PC-3 (cell line): ENCODE measurements at regions not wholly inside any gene's neighbourhood (a gene's known extent, or its start where the extent isn't known, plus 50 kb on each side); places are given as distances from the start of the nearest gene placed in this dataset.

ENCODE experiments used
- ATAC-seq: fragments of 200-7000 bp; cut with Tn5 transposase; 2 replicates; pipeline ENCODE4 v1.9.1; 2020; ENCODE audit warnings: mild to moderate bottlenecking, moderate library complexity
- BruUV-seq: library from RNA; stranded (reverse); fragments of 400-500 nt; replicated peaks from 2 replicates; lab custom pipeline; 2021; lab: Mats Ljungman, UMichigan
- CTCF ChIA-PET: fragments of 300-600 bp; sonication (Branson Sonifier 250); formaldehyde crosslinking; loops from one replicate; lab custom pipeline; 2022; ENCODE audit warnings: antibody characterized with exemption; lab: Charles Lee
- POLR2A ChIA-PET: fragments of 300-600 bp; sonication (Branson Sonifier 250); formaldehyde crosslinking; loops from one replicate; lab custom pipeline; 2022; ENCODE audit warnings: antibody characterized with exemption; ENCODE audit not compliant: unreplicated experiment; lab: Charles Lee
- DNase-seq: peaks from one replicate; pipeline ENCODE4 v3.0.0-alpha.2; 2015
- H2AFZ ChIP-seq: fragments of 300-600 bp; sonication (generic); 2 replicates; pipeline ENCODE4 v1.6.0; 2016; ENCODE audit warnings: antibody characterized with exemption, low read length
- H3F3A ChIP-seq: fragments of 300-600 bp; sonication (generic); one replicate; pipeline ENCODE4 v1.6.0; 2017; ENCODE audit warnings: antibody characterized with exemption, low read length, control low read depth, mild to moderate bottlenecking; ENCODE audit not compliant: unreplicated experiment
- H3K27ac ChIP-seq: fragments of 300-600 bp; sonication (generic); 2 replicates; pipeline ENCODE4 v1.5.1; 2016; ENCODE audit warnings: mild to moderate bottlenecking, low read length
- H3K27me3 ChIP-seq: fragments of 300-600 bp; sonication (generic); 2 replicates; pipeline ENCODE4 v1.6.1; 2016; ENCODE audit warnings: low read length, mixed read lengths
- H3K36me3 ChIP-seq: fragments of 300-600 bp; sonication (generic); 2 replicates; pipeline ENCODE4 v1.6.1; 2016; ENCODE audit warnings: low read depth, mixed run types, low read length, mixed read lengths
- H3K4me1 ChIP-seq: fragments of 300-600 bp; sonication (generic); 2 replicates; pipeline ENCODE4 v1.5.1; 2016; ENCODE audit warnings: low read length; ENCODE audit not compliant: insufficient read depth
- H3K4me2 ChIP-seq: fragments of 300-600 bp; sonication (generic); 2 replicates; pipeline ENCODE4 v1.6.0; 2016; ENCODE audit warnings: low read length
- H3K4me3 ChIP-seq: fragments of 300-600 bp; sonication (generic); 2 replicates; pipeline ENCODE4 v1.5.1; 2016; ENCODE audit warnings: mild to moderate bottlenecking, low read length, mixed read lengths
- H3K79me2 ChIP-seq: fragments of 300-600 bp; sonication (generic); 2 replicates; pipeline ENCODE4 v1.6.1; 2017; ENCODE audit warnings: low read length, mixed read lengths
- H3K9ac ChIP-seq: fragments of 300-600 bp; sonication (generic); 2 replicates; pipeline ENCODE4 v1.6.0; 2016; ENCODE audit warnings: mild to moderate bottlenecking, low read length
- H3K9me2 ChIP-seq: fragments of 300-600 bp; sonication (generic); replicated peaks from 2 replicates; pipeline ENCODE4 v1.6.1; 2016; ENCODE audit warnings: mixed run types, low read length, mixed read lengths
- H3K9me3 ChIP-seq: fragments of 300-600 bp; sonication (generic); 2 replicates; pipeline ENCODE4 v1.6.1; 2016; ENCODE audit warnings: low read length, mixed read lengths
- H4K20me1 ChIP-seq: fragments of 300-600 bp; sonication (generic); 2 replicates; pipeline ENCODE4 v1.6.1; 2016; ENCODE audit warnings: low read length, mixed read lengths
- EZH2 ChIP-seq: fragments of 300-600 bp; sonication (generic); IDR thresholded peaks from one replicate; pipeline ENCODE4 v1.6.1; 2017; ENCODE audit warnings: antibody characterized with exemption, mild to moderate bottlenecking, low read length; ENCODE audit not compliant: unreplicated experiment
- EZH2phosphoT487 ChIP-seq: fragments of 300-600 bp; sonication (generic); IDR thresholded peaks from 2 replicates; pipeline ENCODE4 v1.6.1; 2018; ENCODE audit warnings: mild to moderate bottlenecking, antibody characterized with exemption, low read length, borderline replicate concordance
- intact Hi-C: fragments of 100-400 bp; cut with micrococcal nuclease; formaldehyde crosslinking; loops from 2 replicates; pipeline ENCODE4 v1.9.0; 2023
- TF ChIP-seq, protein P1 (sequence below): fragments of 300-600 bp; sonication (generic); conservative IDR thresholded peaks from 2 replicates; pipeline ENCODE4 v1.5.1; 2017; ENCODE audit warnings: antibody characterized with exemption, low read depth, mild to moderate bottlenecking, low read length

DNA sequence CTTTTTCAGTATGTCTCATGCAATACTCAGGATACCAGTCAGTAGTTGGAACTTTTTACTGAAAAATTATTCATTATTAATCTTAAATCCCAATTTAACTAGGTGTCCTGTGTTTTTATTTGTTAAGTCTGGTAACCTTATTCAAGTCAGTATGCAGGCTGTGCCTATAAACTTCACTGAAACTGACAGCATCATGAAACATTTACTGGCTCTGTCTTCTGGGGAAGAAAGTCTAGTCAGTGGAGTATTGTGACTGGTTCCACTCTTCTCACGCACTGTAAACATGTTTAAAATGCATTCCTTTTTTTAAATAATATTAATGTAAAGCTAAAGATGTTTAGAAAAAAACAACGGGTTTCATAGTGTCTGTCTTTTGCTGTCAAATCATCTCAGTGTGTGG lies 739.7 kb downstream of the LTN1 start:
- H3K4me3 ChIP-seq: no peak overlapping the region
- no TSS peak for BruUV-seq
- H3K79me2 ChIP-seq: no peaks in the 10 kb centered on the region
- H3K4me2 ChIP-seq: no peak overlapping the region
- H3K27ac ChIP-seq: no peak overlapping the region
- no peaks in the 10 kb centered on the region for H4K20me1 ChIP-seq
- intact Hi-C loops: no loop called here
- H3K9me3 ChIP-seq: no peaks in the 10 kb centered on the region
- ATAC-seq: peak; percentile 63
- H3K36me3 ChIP-seq: no peaks in the 10 kb centered on the region
- H3K9me2 ChIP-seq: no peaks in the 10 kb centered on the region
- ChIA-PET POLR2A (interaction anchor here (0.5 kb wide), 1 partner anchor 56 kb away, joined by 3 read pairs; no protein-coding TSS in a partner anchor), CTCF (no interaction called here)
- peaks cover 17% of the 10 kb centered on the region for H3K4me1 ChIP-seq
- H3K27me3 ChIP-seq: no peaks in the 10 kb centered on the region
- no peak overlapping the region for H2AFZ ChIP-seq
- no peak for DNase-seq
- no peak overlapping the region for H3K9ac ChIP-seq
- no peaks in the 10 kb centered on the region for H3F3A ChIP-seq
- TF ChIP-seq, protein P1, sequence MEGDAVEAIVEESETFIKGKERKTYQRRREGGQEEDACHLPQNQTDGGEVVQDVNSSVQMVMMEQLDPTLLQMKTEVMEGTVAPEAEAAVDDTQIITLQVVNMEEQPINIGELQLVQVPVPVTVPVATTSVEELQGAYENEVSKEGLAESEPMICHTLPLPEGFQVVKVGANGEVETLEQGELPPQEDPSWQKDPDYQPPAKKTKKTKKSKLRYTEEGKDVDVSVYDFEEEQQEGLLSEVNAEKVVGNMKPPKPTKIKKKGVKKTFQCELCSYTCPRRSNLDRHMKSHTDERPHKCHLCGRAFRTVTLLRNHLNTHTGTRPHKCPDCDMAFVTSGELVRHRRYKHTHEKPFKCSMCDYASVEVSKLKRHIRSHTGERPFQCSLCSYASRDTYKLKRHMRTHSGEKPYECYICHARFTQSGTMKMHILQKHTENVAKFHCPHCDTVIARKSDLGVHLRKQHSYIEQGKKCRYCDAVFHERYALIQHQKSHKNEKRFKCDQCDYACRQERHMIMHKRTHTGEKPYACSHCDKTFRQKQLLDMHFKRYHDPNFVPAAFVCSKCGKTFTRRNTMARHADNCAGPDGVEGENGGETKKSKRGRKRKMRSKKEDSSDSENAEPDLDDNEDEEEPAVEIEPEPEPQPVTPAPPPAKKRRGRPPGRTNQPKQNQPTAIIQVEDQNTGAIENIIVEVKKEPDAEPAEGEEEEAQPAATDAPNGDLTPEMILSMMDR: no peak
- TF ChIP-seq EZH2 (no peak), EZH2phosphoT487 (no peak)

DNA sequence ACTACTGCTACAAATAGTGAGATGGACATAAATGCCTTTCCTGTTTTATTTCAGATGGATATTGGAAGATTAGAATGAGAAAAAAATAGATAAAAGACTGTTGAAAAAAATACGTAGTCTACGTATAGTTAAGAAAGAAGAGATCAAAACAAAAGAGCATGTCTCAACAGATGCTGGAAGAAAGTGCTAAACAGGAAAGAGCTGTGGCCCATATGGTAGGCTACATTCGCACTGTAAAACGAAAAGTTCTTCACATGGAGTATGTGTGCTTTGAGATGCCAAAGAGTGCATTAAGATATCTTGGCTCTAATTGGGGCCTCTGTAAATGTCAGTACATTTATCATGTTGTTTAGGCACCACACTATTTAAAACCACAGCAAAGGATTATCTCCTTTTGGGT lies 741.7 kb downstream of the LTN1 start:
- H3F3A ChIP-seq: no peaks in the 10 kb centered on the region
- H3K27me3 ChIP-seq: no peaks in the 10 kb centered on the region
- H3K4me2 ChIP-seq: no peak overlapping the region
- no peaks in the 10 kb centered on the region for H3K36me3 ChIP-seq
- ATAC-seq: no peak
- no TSS peak for BruUV-seq
- H3K4me3 ChIP-seq: no peak overlapping the region
- H3K9me3 ChIP-seq: no peaks in the 10 kb centered on the region
- POLR2A ChIA-PET: no interaction called here
- DNase-seq: no peak
- H3K9ac ChIP-seq: no peak overlapping the region
- no peak overlapping the region for H2AFZ ChIP-seq
- no peaks in the 10 kb centered on the region for H3K79me2 ChIP-seq
- no peaks in the 10 kb centered on the region for H4K20me1 ChIP-seq
- TF ChIP-seq EZH2 (no peak), EZH2phosphoT487 (no peak)
- TF ChIP-seq, protein P1: no peak
- peaks cover 25% of the 10 kb centered on the region for H3K4me1 ChIP-seq
- no peaks in the 10 kb centered on the region for H3K9me2 ChIP-seq
- CTCF ChIA-PET: interaction anchor here (0.7 kb wide), 1 partner anchor 18 kb away, joined by 3 read pairs; no protein-coding TSS in a partner anchor
- no peak overlapping the region for H3K27ac ChIP-seq
- intact Hi-C loops: no loop called here

- H3K4me2 ChIP-seq: peak overlapping the region; percentile 3; the same call in 1 of the 2 replicates
- H3F3A ChIP-seq: no peaks in the 10 kb centered on the region
- no peaks in the 10 kb centered on the region for H3K79me2 ChIP-seq
- peaks cover 12% of the 10 kb centered on the region; the same call in 1 of the 2 replicates for H3K4me1 ChIP-seq
- no TSS peak for BruUV-seq
- POLR2A ChIA-PET: interaction anchor here (0.6 kb wide), 1 partner anchor 511 kb away, joined by 3 read pairs; no protein-coding TSS in a partner anchor
- no peaks in the 10 kb centered on the region for H3K9me3 ChIP-seq
- intact Hi-C loops: loop anchor here (5.0 kb wide), 2 partner anchors 85 to 110 kb away; no protein-coding TSS in a partner anchor
- no peak overlapping the region for H3K27ac ChIP-seq
- H3K27me3 ChIP-seq: no peaks in the 10 kb centered on the region
- H4K20me1 ChIP-seq: no peaks in the 10 kb centered on the region
- no peaks in the 10 kb centered on the region for H3K9me2 ChIP-seq
- CTCF ChIA-PET: no interaction called here
- TF ChIP-seq, protein P1: no peak
- TF ChIP-seq EZH2 (no peak), EZH2phosphoT487 (no peak)
- H3K36me3 ChIP-seq: no peaks in the 10 kb centered on the region
- peak; percentile 33 for DNase-seq
- no peak overlapping the region for H3K4me3 ChIP-seq
- peak; percentile 26; the same call in 1 of the 2 replicates for ATAC-seq
- no peak overlapping the region for H2AFZ ChIP-seq
- no peak overlapping the region for H3K9ac ChIP-seq
Measured at GRCh38 chr21:28247454-28248020, 745.1 kb downstream of the LTN1 start.
